GM18508 (cell line): ENCODE measurements at regions not wholly inside any gene's neighbourhood (a gene's known extent, or its start where the extent isn't known, plus 50 kb on each side); places are given as distances from the start of the nearest gene placed in this dataset.

Source experiments
- ATAC-seq: cut with Tn5 transposase; IDR thresholded peaks from one replicate; pipeline ENCODE4 v1.9.1; 2021; ENCODE audit warnings: moderate number of reproducible peaks; ENCODE audit not compliant: insufficient read depth, unreplicated experiment

- no peak for ATAC-seq
These were observed 97.9 kb upstream of the IL6 start for GRCh38 chr7:22629056-22629455.

GRCh38 chr7:22628112-22628511 is 98.9 kb upstream of the IL6 start:
- no peak for ATAC-seq

- no peak for ATAC-seq
These were observed 99.9 kb upstream of the IL6 start for GRCh38 chr7:22627136-22627535.

DNA sequence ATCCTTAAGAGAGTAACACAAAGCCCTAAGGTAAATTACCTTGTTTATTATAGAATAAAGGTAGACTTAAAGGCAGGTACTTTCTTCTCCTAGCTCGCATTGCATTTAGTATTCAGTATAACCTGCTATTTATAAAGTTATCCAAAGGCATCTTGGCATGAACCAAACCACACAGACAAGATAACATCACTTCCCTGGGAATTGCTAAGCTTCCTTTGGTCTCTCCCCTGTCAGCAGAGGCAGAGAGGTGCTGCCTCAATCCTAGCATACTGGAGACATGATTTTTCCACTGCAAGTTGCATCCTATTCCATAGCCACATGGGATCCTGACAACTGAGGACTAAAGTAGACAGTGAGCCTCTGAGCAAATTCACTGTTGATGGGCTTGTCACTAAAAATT is 101.7 kb upstream of the IL6 start:
- ATAC-seq = no peak

- ATAC-seq = no peak
These were observed 102.2 kb upstream of the IL6 start for GRCh38 chr7:22624781-22625180.

DNA sequence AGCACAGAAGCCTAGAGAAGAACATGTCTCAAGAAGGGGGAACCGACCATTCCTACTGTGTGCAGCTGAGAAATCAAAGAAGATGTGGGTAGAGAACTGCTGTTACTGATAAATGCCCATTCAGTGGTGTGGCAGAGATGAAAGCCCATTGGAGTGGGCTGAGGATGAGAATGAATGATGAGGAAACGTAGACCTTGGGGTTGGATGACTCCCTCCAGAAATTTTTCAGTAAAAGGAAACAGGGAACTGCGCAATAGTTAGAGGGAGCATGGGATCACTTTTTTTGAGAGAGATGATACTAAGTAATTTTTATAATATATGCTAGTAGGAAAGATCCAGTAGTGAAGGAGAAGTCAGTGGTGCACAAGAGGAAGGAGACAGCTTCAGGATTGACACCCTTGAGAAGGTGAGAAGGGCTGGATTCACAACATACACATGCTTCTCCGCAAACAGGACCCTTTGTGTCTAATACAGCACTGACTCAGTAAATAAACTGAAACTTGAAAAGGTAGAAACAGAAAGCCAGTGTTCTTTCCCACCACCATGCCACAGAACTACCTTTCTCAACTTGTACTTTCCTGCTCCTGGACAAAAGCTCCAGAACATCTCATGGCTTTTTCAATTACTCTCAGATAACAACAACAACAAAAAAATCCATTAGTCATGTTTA is 104.7 kb upstream of the IL6 start:
- ATAC-seq = no peak

DNA sequence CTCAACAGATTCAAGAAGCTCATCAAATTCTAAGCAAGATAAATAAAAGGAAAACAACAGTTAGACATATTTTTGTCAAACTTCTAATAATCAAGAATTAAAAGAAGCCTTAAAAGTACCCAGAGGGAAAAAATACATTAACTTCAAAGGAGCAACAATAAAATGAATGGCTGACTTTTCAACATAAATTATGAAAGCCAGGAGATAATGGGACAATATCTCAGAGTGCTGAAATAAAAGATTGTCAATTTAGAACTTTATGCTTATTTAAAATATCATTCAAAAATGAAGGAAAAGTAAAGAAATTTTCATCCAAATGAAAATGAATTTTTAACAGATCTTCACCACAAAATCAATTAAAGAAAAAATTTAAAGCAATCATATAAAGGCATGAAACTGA is 108.5 kb upstream of the IL6 start:
- ATAC-seq = no peak

DNA sequence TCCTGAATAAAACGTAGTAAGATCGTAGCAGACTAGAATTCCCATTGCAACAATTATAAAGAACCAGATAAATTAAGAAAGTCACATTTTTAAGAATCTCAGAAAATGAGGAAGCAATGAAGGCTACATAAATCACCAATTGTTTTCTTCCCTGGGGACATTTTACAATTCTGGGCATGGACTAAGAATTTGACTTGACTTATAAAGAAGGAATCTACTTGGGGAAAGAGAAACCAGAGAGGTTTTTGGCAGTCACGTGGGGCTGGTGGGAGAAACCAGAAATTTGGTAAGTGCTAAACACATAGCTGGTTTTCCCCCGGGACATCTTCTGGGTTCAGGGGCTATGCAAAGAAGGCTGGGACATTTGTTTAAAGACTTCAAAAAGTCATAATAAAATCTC is 109.8 kb upstream of the IL6 start:
- no peak for ATAC-seq

- ATAC-seq = no peak
These were observed 113.5 kb upstream of the IL6 start for GRCh38 chr7:22613496-22613895.

GRCh38 chr7:22612776-22613175 is 112.8 kb upstream of the STEAP1B start:
- ATAC-seq = no peak

GRCh38 chr7:22611758-22612079 is 111.7 kb upstream of the STEAP1B start:
- no peak for ATAC-seq

DNA sequence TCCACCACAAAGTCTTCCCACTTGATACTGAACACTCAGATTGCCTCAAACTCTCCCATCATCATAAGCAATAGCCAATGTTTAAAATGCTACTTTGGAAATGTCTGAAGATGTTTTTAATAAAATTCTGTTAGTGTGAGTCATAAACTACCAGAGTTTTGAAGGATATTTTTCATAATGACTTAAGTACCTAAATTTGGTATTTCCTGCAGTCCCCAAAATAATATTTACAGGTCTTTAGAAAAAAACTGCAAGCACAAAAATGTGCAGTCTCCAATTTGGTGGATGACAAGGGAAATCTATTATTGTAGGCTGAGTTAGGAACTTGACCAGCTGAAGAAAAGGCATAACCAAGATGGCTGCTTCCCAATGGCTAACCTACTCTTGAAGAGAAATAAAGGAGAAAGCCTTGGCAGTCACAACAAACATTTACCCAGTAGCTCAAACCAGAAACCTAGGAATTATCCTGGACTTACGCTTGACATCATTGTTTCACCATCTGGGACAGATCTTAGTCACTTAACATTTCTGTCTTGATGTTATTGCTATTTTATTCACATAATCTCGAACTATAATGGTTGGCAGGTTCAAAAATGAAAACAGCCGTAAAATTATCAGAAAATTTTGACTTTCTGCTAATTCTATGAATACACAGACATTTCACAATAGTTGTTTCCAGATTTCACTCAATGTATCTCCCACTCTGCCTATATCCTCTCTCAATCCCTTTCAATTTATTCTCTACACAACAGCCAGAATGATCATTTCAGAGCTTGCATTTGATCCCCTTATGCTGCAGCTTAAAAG is 111.2 kb upstream of the STEAP1B start:
- no peak for ATAC-seq

GRCh38 chr7:22610263-22610662 is 110.3 kb upstream of the STEAP1B start:
- no peak for ATAC-seq

- ATAC-seq = no peak
These were observed 107.2 kb upstream of the STEAP1B start for GRCh38 chr7:22607180-22607579.

DNA sequence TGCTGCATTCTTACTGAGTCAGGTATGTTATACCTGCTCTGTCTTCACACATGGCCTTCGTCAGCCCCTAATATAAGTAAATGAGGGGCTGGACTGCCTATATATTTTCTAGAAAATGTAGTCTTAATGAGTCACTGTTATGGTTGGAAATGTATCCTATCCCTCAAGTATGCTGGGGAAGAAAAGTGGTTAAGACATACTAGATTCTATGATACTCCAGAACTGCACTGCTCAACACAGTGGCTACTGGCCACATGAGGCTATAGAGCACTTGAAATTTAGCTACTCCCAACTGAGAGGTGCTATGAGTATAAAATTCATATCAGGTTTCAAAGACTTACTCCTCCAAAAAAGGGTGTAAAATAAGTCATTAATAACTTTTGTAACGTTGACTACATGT is 104.3 kb upstream of the STEAP1B start:
- no peak for ATAC-seq

DNA sequence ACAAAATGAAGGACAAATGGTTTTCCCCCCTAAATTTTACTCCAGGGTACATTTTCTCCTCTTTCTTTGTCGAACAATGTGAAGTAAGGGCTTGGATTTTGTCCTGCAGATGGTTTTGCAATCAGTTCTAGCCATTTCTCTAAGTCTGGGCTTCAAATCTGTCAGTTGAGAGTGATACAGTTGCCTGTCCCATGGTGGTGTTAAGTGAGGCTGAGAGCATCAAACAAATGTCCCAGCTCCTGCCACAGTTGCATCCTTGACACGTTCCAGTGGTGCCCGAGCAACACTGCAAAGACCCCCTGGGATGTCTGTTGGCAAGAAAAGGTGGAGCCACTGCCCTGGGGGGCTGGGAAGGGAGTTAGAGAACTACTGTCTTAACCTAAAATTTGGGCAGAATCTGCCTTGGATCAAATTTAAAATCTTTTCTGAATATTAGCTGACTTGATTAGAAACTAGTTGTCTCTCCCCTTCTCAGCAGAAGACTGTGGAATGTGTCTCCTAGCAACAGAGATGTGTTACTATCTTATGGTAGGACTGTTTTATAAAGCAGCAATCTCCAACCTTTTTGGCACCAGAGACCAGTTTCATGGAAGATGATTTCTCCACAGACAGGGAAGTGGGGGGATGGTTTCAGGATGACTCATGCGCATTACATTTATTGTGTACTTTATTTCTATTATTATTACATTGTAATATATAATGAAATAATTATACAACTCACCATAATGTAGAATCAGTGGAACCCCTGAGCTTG is 102.0 kb upstream of the STEAP1B start:
- no peak for ATAC-seq

DNA sequence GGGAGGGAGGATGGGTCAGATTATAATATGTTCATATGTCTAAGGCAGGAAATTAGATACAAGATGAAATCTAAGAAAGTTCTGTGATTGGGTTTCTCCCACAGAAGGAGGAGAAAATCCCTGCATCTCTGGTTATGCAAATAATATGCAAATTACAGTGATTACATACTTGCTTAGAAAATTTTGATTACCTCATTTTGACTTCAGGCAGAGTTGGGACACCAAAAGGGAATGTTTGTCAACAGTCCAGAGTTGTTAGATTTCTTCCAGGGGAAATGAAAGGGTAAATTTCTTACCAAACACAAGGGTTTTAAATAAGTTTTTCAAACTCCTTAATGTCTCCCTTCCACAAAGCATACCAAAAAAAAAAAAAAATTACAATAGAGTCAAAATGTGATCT is 101.4 kb upstream of the STEAP1B start:
- no peak for ATAC-seq

DNA sequence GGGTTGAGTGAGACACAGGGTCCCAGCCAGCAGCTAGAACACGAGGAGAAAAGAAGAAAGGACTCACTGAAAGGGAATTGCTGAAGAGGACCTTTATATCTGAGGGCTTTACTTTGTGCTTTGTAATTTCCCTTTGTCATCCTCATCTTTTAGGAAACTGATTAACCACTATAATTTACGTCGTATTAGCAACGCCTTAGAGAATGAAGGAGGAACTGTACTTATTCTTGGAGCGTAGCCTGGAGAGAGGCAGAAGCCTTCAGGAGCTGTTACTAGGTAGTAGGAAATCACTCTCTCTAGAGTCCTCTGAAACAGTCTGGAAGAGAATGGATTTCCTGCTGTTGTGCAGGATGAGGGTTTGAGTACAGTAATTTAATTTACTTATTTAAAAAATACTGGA is 101.0 kb upstream of the STEAP1B start:
- ATAC-seq = no peak

GRCh38 chr7:22598318-22598920 is 98.4 kb upstream of the STEAP1B start:
- no peak for ATAC-seq

GRCh38 chr7:22597844-22598243 is 97.9 kb upstream of the STEAP1B start:
- ATAC-seq = no peak

- ATAC-seq = no peak
These were observed 96.9 kb upstream of the STEAP1B start for GRCh38 chr7:22596763-22597400.
